ENCODE measurements at regions not wholly inside any gene's neighbourhood (a gene's known extent, or its start where the extent isn't known, plus 50 kb on each side); places are given as distances from the start of the nearest gene placed in this dataset.

DNA sequence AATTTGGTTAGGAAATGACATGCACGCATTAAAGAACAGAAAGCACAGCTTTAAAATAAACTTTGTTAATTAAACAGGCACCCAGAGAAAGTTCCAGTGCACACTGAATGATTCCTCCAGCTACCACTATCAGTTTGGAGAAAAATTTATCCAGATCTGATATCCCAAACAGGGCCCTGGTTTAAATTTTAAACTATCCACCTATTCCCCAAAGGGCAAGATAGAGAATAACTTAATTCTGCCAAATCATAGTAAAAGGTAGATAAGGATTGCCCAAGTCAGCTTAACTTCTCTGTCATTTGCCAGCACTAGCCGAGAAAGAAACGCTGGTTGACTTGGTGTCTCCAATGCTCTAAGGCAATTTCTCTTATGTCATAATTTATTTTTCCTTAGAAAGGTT, 321.9 kb upstream of the PKDCC start:
- DNase-seq (ENCODE audit: low spot score) = no peak

DNA sequence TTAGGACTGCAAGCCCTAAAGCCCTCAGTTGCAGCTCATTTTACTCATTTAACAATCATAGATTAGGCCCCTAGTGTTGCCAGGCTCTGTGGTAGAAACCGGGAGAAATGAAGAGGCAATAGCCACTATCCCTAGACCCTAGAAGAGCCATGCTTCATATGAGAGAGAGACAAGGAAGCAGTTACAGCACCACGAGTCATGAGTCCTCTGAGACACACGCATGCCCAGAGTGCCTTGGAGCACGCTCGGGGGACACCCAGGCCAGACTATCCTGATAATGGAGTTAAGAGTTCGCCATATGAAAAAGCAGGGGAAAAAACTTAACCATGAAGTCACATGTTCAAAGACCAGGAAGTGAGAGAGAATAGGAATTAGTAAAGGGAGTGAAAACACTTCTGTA, 321.5 kb upstream of the PKDCC start:
- DNase-seq (ENCODE audit: low spot score) = no peak

DNA sequence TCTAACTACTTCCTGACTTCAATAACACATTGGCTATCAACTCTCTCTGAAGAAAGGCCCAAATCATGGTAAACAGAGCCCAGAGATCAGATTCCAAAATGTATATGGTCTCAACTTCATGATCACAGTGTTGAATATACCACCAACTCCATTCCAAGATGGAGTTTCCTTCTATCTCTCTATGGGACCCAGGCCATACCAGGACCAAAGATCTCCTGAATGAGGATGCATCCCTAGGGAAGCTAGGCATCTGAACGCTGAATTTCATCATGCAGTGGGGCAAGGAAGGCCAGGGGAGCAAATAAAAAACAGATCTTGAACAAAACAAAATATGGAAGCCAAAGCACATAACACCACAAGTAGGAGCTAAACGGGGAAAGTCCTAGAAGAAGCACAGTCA, 320.7 kb upstream of the PKDCC start:
- DNase-seq (ENCODE audit: low spot score) = no peak

DNA sequence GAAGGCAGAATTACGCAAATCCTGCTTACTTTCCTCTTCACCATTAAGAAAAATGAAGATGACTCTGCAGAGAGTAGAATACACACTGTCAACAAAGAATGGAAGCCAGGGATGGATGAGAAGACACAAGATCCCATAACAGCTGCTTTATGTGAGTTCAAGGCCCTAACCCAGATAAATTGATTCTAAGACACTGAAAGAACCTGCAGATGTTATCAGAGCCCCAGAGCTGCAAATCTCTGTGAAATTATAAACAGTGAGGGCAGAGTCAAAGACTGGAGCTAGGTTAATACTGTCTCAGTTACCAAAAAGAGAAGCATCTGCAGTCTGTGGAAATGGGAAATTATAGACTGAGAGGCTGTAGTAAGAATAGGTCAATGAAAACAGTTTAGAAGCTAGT, 320.1 kb upstream of the PKDCC start:
- DNase-seq (ENCODE audit: low spot score) = no peak

DNA sequence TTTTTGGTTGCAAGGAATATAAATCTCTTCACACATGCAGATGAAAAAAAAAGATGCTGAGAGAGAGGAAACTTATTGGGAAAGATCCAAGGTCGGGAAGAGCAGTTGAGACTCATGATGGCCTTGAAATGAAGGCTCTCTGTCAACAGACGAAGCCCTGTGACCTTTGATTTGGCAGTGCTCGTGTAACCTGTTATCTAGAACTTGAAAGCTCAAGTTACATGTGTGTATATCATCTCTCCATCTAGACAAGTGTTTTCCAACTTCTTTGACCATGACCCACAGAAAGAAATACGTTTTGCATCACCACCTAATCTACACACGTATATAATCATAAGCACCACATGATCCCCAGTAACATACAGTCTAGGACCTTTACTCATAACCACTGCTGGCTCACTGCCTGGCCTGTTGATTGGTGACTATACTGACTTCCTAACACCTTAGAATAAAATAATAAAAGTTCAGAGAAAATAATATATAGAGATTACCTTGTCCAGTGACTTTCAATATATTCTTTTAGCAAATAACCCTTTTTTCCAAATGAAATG, 319.0 kb upstream of the PKDCC start:
- DNase-seq (ENCODE audit: low spot score) = no peak

DNA sequence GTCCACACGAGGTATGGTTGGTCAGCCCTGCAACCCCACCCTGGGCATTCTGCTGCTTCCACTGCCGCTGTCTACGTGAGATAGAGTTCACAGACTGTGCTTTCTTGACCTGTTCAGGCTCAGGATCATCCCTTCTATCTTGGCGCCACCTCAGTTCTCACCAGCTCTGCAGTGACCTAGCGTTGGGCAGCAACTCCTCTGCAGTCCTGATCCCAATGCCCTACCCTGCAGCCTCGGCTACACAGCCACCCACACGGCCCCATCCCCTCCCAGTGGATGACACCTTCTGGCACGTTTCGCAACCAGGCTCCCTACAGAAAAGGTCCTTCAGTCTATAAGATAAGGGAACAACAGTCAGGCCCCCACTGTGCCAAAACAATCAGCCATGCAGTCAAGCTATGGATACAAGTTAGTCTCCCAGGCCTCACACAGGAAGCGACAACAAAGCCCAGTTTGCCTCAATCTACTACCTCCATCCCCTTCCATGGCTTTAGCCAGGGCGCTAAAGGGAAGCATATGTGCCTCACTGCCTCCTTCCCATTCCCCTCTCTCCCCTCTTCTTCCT, 317.9 kb upstream of the PKDCC start:
- DNase-seq (ENCODE audit: low spot score) = no peak

DNA sequence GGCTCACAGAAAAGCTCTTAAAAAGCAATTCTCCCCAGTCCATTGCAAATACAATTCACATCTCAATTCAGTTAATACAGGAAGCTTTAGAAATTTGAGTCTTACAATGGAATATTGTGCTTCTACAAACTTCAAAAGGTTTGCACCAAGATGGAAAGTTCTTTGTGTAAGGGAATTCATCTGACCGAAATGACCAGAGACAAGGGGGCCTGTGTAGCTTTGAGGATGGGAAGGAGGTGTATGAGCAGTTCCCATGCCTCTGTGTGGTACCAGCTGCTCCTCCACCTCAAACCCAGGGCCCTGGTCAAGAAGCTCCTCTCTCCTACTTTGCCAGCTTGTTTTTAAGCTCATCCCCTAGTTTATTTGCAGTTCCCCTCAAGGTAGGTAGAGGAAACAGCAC, 312.8 kb upstream of the PKDCC start:
- DNase-seq (ENCODE audit: low spot score) = no peak

DNA sequence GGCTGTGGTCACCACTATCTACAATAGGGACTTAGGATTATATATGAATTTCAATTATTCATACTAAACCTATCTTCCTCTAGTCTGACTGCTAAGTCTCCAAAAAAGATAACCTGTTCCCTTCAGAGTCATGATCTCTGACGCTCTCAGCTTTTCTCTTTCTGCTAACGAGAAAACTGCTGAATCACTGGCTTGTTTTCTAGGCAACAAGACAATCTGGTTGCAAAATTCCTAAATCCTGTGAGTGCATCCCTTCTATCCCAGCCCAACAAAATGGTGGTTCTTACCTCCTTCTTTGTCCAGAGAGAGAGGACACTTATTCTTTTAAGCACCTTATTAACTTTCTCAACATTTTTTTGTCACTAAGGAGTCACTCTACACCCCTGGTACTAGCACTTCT, 312.3 kb upstream of the PKDCC start:
- no peak for DNase-seq (ENCODE audit: low spot score)

DNA sequence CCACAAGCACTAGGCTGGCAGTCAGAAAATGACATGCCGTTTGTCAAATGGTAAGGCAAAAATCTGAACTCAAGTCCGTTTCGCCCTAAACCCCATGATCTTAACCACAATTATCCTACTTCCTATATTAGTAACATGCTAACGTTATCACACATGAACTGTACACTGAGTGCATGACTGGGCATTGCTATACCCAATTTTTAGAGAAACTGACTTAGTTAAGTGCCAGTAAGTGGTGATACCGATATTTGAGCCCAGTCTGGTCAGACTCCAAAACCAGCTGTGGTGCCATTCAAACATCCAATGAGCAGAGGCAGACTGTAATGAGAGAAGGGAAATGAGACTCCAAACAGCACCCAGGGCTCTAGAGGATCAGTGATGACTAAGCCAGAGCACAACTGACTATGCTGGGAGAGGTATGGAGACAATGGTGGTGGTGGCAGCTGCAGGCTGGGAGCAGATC, 311.7 kb upstream of the PKDCC start:
- no peak for DNase-seq (ENCODE audit: low spot score)

DNA sequence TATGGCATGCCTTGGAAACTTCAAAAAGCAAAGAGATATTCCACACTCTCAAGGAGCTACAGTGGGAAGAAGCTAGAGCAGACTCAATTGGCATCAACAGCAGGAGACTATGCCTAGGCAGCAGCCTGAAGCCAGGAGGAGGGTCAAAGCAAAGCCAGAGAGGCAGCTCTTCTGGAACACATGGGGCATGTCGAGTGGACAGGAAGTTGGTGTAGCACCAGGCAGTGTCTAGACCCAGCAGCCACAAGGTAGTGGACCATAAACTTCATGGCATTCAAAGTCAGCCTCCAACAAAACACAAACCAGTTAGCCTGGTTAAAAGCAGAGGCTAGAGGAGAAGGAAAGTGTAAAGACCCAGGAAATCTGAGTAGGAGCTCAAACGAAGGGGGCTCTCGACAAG, 311.2 kb upstream of the PKDCC start:
- DNase-seq (ENCODE audit: low spot score) = no peak

DNA sequence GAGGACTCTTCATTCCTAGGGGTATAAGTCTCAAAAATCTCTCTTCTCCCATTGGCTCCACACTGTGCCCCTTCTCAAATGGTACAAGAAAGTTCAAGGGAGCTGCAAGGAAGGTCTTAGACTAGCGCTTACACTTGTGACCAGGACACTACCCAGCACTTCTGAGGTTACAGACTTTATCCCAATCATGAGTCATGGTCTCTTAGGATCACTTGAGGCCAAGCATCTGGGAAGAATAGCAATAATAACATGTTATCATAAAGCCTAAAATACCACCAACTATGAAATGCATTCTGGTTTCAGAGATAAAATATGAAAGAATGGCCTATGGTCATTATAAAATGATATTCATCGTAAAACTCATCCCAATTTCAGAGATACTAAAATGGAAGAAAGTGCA, 309.9 kb upstream of the PKDCC start:
- DNase-seq (ENCODE audit: low spot score) = no peak

DNA sequence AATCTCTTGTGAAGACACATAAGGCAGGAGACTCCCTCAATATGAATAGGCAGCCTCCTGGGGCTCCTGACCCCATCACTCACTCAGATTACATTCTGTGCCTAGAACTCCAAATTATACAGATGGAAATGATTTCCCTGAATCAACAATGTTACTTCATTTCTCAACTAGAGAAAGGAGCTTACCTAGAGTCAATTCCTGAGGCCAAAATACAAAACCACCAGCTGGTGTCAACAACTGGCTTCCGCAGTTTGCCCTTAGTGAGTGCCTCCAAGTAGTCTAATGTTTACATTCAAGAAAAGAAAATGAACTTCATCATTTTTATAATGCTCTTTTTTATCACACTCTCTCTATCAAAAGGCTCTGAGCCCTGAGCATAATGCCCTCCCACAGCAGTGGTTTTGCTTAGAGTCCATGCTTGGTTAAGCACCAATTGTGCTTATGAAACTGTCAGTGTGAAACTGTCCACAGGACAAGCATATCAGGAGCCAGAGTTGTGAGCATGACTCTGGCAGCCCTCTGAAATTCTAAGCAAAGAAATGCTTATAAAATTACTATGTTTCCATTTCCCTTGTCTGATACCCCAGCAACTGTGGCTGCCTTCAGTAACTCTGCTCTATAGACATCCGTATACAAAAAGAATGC, 305.7 kb upstream of the PKDCC start:
- no peak for DNase-seq (ENCODE audit: low spot score)

DNA sequence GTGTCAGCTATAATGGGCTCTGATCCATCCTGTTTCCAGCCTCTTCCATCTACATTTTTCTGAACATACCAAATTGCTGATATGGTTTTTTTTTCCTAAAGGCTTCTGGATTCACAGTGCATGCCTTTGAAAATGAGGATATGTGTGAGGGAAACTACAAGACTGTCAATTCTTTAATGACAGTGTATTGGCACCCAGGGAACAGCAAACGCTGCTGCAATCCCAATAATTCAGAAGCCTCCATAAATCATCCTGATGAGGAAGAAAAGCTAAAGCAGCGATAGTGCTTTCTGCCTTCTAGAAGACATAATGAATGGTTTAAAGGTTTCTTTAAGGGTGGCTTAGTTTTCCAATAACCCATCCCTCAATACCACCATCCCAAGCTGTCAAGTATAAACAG, 304.5 kb upstream of the PKDCC start:
- DNase-seq (ENCODE audit: low spot score) = no peak

DNA sequence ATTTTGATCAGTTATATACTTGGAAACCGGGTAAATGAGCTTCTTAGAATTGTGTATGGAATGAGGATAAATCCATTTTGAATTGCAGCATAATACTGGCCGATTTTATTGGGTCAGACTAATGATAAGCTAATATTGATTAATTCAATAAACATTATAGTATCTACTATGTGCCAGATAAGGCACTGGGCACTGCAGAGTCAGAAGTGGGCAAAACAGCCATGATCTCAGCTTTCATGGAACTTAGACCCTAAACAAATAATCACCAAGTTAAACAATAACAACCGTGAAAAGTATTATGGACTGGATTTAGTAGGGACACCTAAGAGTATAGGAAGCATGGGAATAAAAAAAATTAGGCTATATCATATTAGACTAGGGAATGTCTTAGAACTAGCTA, 297.0 kb upstream of the PKDCC start:
- DNase-seq (ENCODE audit: low spot score) = no peak

DNA sequence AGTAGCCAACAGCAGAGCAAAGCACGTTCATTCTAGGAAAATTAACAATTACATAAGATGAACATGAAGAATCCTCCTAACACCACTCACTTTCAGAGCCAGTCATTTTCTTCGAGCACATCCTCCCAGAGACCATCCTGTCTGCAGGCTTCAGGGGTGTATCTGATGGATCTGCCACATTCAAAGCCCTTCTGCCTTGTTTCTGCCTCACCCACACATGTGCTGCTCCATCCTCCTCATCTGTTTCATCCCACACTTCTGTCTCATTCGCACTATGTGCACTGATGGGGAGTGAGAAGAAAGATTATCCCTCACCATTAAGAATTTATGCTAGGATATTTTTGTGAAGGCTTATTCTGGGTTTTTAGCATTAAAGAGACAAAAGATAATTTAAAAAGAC, 287.9 kb upstream of the PKDCC start:
- no peak for DNase-seq (ENCODE audit: low spot score)

DNA sequence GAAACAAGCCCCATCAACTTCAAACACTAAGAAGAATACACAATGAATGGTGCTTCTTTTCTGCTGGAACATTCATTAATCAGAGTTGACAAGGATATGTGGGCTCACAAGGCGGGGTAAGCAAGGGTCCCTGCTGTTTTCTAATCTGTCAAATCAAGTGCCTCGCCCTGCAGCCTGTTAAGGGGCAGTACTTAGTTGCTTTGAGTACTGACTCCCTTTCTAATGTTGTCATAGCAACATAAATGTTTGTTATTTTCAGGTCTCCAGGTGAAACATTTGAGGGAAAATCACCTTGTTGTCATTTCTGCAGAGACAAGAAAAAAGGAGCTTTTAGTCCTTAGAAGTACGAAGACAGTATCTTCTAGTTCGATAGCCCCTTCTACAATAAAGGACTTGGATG, 284.7 kb upstream of the PKDCC start:
- no peak for DNase-seq (ENCODE audit: low spot score)

DNA sequence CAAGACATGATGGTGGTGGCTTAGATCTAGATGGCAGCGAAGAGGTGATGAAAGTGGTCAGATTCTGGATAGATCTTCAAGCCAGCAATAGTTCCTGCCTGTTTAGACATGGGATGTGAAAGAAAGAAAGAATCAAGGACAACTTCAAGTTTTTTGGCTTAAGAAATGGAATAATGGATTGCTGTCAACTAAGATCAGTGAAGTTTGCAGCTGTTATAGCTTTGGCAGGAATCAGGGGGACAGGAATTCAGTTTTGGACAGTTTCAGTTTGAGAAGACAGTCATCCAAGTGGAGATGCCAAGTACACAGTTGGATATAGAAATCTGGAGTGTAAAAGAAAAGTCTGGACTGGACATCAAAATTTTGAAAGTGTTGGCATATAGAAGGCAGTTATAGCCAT, 283.7 kb upstream of the PKDCC start:
- DNase-seq (ENCODE audit: low spot score) = no peak

DNA sequence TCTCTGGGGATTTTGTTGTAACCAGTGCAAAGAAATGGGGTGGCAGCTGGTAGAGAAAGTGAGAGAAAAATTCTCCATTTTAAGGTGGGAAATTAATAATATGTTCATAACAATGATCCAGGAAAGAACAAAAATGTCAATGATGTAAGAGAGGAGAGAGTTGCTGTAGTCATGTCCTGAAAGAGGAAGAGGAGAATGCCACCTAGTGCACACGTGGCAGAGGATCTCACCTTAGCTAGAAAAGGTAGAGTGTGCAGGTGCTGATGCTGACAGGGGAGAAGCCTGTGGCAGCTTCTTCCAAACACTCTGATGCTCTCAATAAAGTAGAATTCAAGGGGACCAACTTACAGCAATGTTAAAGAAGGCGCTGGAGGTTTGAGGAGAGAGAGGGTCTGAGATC, 282.9 kb upstream of the PKDCC start:
- DNase-seq (ENCODE audit: low spot score) = no peak

DNA sequence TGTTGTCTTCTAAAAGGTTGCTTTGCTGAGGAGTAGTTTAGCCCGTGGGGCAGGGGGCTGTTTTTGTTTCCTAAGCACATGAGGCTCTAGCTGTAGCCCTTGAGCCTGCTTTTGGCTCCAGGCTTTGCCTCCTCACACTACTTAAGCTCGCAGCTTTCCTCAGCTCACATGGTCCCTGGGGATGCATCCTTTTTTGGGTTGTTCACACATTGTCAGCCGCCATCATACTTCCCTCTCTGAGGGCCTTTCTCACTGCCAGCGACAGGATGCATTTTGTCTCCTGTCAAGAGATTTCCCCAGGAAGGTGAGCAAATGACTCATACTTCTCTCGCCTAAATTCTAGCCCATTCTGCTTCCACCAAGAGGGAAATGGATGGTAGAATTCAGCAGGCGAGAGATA, 279.5 kb upstream of the PKDCC start:
- DNase-seq (ENCODE audit: low spot score) = no peak

DNA sequence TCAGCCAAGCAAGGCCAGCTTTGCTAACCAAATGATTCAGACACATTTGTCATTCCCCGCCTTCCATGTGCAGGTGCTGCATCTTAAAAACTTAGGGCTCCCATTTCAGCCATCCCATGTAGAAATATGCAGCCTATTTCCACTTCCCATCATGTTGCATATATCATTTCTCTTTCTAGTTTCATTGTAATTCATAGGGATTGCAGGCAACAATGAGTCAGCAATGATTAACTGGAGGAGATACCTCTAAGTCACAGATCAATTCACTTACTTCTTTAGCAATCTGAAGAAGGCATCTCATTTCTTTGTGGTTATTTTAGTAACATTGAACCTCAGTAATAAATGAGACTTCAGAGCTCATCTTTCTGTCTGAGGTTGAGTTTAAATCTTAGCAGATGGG, 276.1 kb upstream of the PKDCC start:
- no peak for DNase-seq (ENCODE audit: low spot score)

DNA sequence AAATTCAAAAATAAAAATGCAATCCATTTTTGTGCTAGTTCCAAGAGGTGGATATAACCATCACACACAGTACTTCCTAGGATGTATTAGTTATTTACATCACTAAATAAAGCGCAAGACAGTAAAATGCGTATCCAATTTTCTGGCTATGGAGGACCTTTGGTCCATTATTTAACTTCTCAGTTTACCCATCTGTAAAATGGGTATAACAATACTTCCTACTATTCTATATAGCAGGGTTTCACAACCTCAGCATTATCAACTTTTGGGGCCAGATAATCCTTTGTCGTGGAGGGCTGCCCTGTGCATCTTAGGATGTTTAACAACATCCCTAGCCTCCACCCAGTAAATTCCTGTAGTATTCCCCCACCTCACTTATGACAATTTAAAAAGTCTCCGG, 275.1 kb upstream of the PKDCC start:
- DNase-seq (ENCODE audit: low spot score) = no peak

DNA sequence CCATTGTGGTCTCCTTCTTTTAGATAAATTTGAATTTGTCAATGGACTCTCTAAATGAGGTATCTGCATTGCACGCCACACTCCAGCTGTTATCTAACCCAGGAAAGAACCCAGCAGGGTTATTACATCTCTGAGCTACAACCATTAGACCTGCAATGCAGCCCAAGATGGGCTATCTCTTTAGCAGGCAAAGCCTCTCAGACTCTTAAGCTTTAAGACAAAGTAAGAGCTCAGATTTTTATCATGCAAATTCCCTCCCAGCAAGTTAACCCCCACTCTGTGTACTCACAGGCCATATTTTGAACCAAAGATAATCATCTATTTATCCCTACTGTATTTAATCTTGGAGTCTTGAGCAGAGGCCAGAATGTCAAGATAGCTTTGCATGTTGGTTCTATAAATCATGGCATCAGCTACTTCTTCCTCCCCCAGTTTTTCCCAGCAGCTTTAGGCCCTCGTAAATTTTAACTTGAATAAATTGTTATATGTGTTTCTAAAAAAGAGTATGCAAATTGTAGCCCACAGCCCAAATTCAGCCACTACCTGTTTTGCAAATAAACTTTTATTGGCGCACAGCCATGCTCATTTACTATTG, 273.7 kb upstream of the PKDCC start:
- no peak for DNase-seq (ENCODE audit: low spot score)

DNA sequence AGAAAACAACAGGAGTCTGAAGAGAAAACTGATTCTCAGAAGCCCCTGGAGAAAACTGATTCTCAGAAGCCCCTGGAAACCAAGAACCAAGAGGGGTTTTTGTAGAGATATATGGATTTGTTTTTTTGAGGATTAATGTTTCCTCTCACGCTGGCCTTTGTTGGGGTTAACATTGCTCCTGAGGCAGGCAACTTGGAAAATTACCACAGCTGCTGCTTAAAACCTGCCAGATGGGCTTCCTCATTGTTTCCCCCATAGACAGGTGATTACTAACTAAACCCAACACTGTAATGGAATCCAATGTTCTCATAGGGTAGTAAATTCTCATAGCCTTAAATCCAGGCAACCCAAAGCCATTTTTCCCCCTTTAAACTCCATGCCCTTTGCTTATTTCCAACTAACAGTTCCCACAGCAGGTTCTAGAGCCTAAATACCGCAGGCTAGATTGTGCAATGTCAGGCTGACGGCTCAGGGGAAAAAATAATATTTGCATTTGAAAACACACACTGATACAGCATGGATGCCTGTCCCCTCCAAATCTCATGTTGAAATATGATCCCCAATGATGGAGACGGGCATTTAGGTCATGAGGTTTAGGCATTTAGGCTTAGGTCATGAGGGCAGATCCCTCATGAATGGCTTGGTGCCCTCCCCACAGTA, 272.3 kb upstream of the PKDCC start:
- no peak for DNase-seq (ENCODE audit: low spot score)
